Mesendoderm (in vitro differentiated cells): ENCODE measurements at regions not wholly inside any gene's neighbourhood (a gene's known extent, or its start where the extent isn't known, plus 50 kb on each side); places are given as distances from the start of the nearest gene placed in this dataset.

Source experiments
- DNase-seq: peaks from one replicate; pipeline ENCODE4 v3.0.0; 2013
- H2AK5ac ChIP-seq: 2 replicates; pipeline ENCODE4 v1.6.1; 2013; ENCODE audit warnings: low read length, inconsistent platforms
- H2BK120ac ChIP-seq: 2 replicates; pipeline ENCODE4 v1.6.1; 2013; ENCODE audit warnings: low read depth, mild to moderate bottlenecking, low read length, moderate library complexity, mixed read lengths
- H2BK15ac ChIP-seq: replicated peaks from 2 replicates; pipeline ENCODE4 v1.6.1; 2013; ENCODE audit warnings: low read depth, mild to moderate bottlenecking, moderate library complexity
- H2BK5ac ChIP-seq: 2 replicates; pipeline ENCODE4 v1.6.1; 2013; ENCODE audit warnings: low read length, inconsistent platforms
- H3K18ac ChIP-seq: 2 replicates; pipeline ENCODE4 v1.6.1; 2013; ENCODE audit warnings: mild to moderate bottlenecking, low read length, mixed read lengths
- H3K23ac ChIP-seq: one replicate; pipeline ENCODE4 v1.6.1; 2013; ENCODE audit warnings: low read length
- H3K27ac ChIP-seq: 2 replicates; pipeline ENCODE4 v1.5.1; 2013; ENCODE audit warnings: low read depth, mild to moderate bottlenecking, inconsistent platforms, low read length, moderate library complexity
- H3K27me3 ChIP-seq: 2 replicates; pipeline ENCODE4 v1.6.1; 2013; ENCODE audit warnings: low read length, control low read depth, mild to moderate bottlenecking, inconsistent platforms; ENCODE audit not compliant: insufficient read depth, poor library complexity
- H3K36me3 ChIP-seq: 2 replicates; pipeline ENCODE4 v1.6.1; 2013; ENCODE audit warnings: low read length, inconsistent platforms; ENCODE audit not compliant: control insufficient read depth, insufficient read depth
- H3K4ac ChIP-seq: one replicate; pipeline ENCODE4 v1.6.1; 2013; ENCODE audit warnings: low read depth, mild to moderate bottlenecking, low read length, moderate library complexity
- H3K4me1 ChIP-seq: 2 replicates; pipeline ENCODE4 v1.6.1; 2013; ENCODE audit warnings: low read depth, low read length, inconsistent platforms; ENCODE audit not compliant: control insufficient read depth
- H3K4me2 ChIP-seq: 2 replicates; pipeline ENCODE4 v1.6.1; 2013; ENCODE audit warnings: low read length
- H3K4me3 ChIP-seq: 2 replicates; pipeline ENCODE4 v1.5.1; 2013; ENCODE audit warnings: mild to moderate bottlenecking, low read length
- H3K56ac ChIP-seq: one replicate; pipeline ENCODE4 v1.6.1; 2013; ENCODE audit warnings: low read length
- H3K79me1 ChIP-seq: 2 replicates; pipeline ENCODE4 v1.6.1; 2013; ENCODE audit warnings: low read length, inconsistent platforms
- H3K79me2 ChIP-seq: 2 replicates; pipeline ENCODE4 v1.6.1; 2013; ENCODE audit warnings: mild to moderate bottlenecking, low read length; ENCODE audit not compliant: control insufficient read depth, insufficient read depth
- H3K9ac ChIP-seq: 2 replicates; pipeline ENCODE4 v1.6.1; 2013; ENCODE audit warnings: low read length, inconsistent platforms
- H4K5ac ChIP-seq: one replicate; pipeline ENCODE4 v1.6.1; 2013; ENCODE audit warnings: low read length
- H4K8ac ChIP-seq: one replicate; pipeline ENCODE4 v1.6.1; 2013; ENCODE audit warnings: low read depth, mild to moderate bottlenecking, control low read depth, low read length, moderate library complexity
- WGBS: extraction: QIAGEN DNeasy Blood & Tissue Kit; methylation state at CpG from one replicate; pipeline ENCODE4 v1.1.7; 2013; ENCODE audit warnings: low lambda C conversion rate, missing lambda C conversion rate; ENCODE audit not compliant: insufficient coverage; ENCODE audit errors: extremely low coverage; 5-methylcytosine and 5-hydroxymethylcytosine counted together

- H2AK5ac ChIP-seq = no peak overlapping the region
- no peak overlapping the region for H4K8ac ChIP-seq
- H3K4me2 ChIP-seq = no peak overlapping the region
- no peak overlapping the region for H2BK120ac ChIP-seq
- no peak for DNase-seq
- no peaks in the 10 kb centered on the region for H3K79me2 ChIP-seq
- no peak overlapping the region for H3K18ac ChIP-seq
- H3K27me3 ChIP-seq = no peaks in the 10 kb centered on the region
- H3K23ac ChIP-seq = no peak overlapping the region
- no peak overlapping the region for H3K4ac ChIP-seq
- no peak overlapping the region for H2BK15ac ChIP-seq
- H3K4me1 ChIP-seq = no peaks in the 10 kb centered on the region
- H3K36me3 ChIP-seq = no peaks in the 10 kb centered on the region
- no peak overlapping the region for H3K56ac ChIP-seq
- H4K5ac ChIP-seq = no peak overlapping the region
- H3K4me3 ChIP-seq = no peak overlapping the region
- no peak overlapping the region for H2BK5ac ChIP-seq
- H3K79me1 ChIP-seq = no peaks in the 10 kb centered on the region
- WGBS = no CpG with 5 or more reads among the region's 4 CpGs
- H3K9ac ChIP-seq = no peak overlapping the region
- no peak overlapping the region for H3K27ac ChIP-seq
Observed at GRCh38 chr12:127236491-127236890, 1030.5 kb upstream of the TMEM132C start.

GRCh38 chr12:127237151-127237550, 1029.8 kb upstream of the TMEM132C start:
- Histone ChIP-seq H2AK5ac (no peak overlapping the region), H3K4me1 (no peaks in the 10 kb centered on the region), H3K56ac (no peak overlapping the region), H3K36me3 (no peaks in the 10 kb centered on the region), H2BK5ac (no peak overlapping the region), H4K8ac (no peak overlapping the region), H3K18ac (no peak overlapping the region), H3K27me3 (no peaks in the 10 kb centered on the region), H4K5ac (no peak overlapping the region), H2BK120ac (no peak overlapping the region), H3K4ac (no peak overlapping the region), H3K4me2 (no peak overlapping the region), H3K23ac (no peak overlapping the region), H2BK15ac (no peak overlapping the region), H3K79me1 (no peaks in the 10 kb centered on the region), H3K27ac (no peak overlapping the region), H3K9ac (no peak overlapping the region), H3K79me2 (no peaks in the 10 kb centered on the region), H3K4me3 (no peak overlapping the region)
- DNase-seq = no peak
- no CpG with 5 or more reads among the region's 9 CpGs for WGBS

GRCh38 chr12:127238107-127238506, 1028.9 kb upstream of the TMEM132C start:
- H3K56ac ChIP-seq = no peak overlapping the region
- H4K8ac ChIP-seq = no peak overlapping the region
- no peak overlapping the region for H3K9ac ChIP-seq
- no peak overlapping the region for H3K23ac ChIP-seq
- H3K79me2 ChIP-seq = no peaks in the 10 kb centered on the region
- H3K27ac ChIP-seq = no peak overlapping the region
- no peak overlapping the region for H3K4me3 ChIP-seq
- H2AK5ac ChIP-seq = no peak overlapping the region
- H3K4me1 ChIP-seq = no peaks in the 10 kb centered on the region
- H2BK5ac ChIP-seq = no peak overlapping the region
- no peak overlapping the region for H3K4me2 ChIP-seq
- H3K18ac ChIP-seq = no peak overlapping the region
- H3K27me3 ChIP-seq = no peaks in the 10 kb centered on the region
- no peak overlapping the region for H2BK120ac ChIP-seq
- no peak overlapping the region for H3K4ac ChIP-seq
- H3K79me1 ChIP-seq = no peaks in the 10 kb centered on the region
- H3K36me3 ChIP-seq = no peaks in the 10 kb centered on the region
- H4K5ac ChIP-seq = no peak overlapping the region
- no CpG with 5 or more reads among the region's 4 CpGs for WGBS
- no peak for DNase-seq
- H2BK15ac ChIP-seq = no peak overlapping the region

- H3K23ac ChIP-seq = no peak overlapping the region
- no peak overlapping the region for H3K27ac ChIP-seq
- H2AK5ac ChIP-seq = no peak overlapping the region
- H2BK120ac ChIP-seq = no peak overlapping the region
- H3K79me2 ChIP-seq = no peaks in the 10 kb centered on the region
- H4K8ac ChIP-seq = no peak overlapping the region
- H3K36me3 ChIP-seq = no peaks in the 10 kb centered on the region
- no peak for DNase-seq
- no peak overlapping the region for H2BK5ac ChIP-seq
- no peak overlapping the region for H3K4ac ChIP-seq
- no peak overlapping the region for H2BK15ac ChIP-seq
- H3K4me3 ChIP-seq = no peak overlapping the region
- no CpG with 5 or more reads among the region's 6 CpGs for WGBS
- H3K9ac ChIP-seq = no peak overlapping the region
- no peaks in the 10 kb centered on the region for H3K4me1 ChIP-seq
- H3K27me3 ChIP-seq = no peaks in the 10 kb centered on the region
- H4K5ac ChIP-seq = no peak overlapping the region
- no peak overlapping the region for H3K56ac ChIP-seq
- H3K79me1 ChIP-seq = no peaks in the 10 kb centered on the region
- no peak overlapping the region for H3K18ac ChIP-seq
- H3K4me2 ChIP-seq = no peak overlapping the region
Observed at GRCh38 chr12:127239781-127240180, 1027.2 kb upstream of the TMEM132C start.

- Histone ChIP-seq H3K4ac (no peak overlapping the region), H3K4me2 (no peak overlapping the region), H3K27me3 (no peaks in the 10 kb centered on the region), H2AK5ac (no peak overlapping the region), H3K23ac (no peak overlapping the region), H2BK5ac (no peak overlapping the region), H3K4me1 (no peaks in the 10 kb centered on the region), H3K36me3 (no peaks in the 10 kb centered on the region), H3K4me3 (no peak overlapping the region), H2BK15ac (no peak overlapping the region), H3K56ac (no peak overlapping the region), H3K79me2 (no peaks in the 10 kb centered on the region), H3K79me1 (no peaks in the 10 kb centered on the region), H3K18ac (no peak overlapping the region), H4K5ac (no peak overlapping the region), H3K9ac (no peak overlapping the region), H4K8ac (no peak overlapping the region), H3K27ac (no peak overlapping the region), H2BK120ac (no peak overlapping the region)
- no peak for DNase-seq
- 89% methylated on average over 1 of the region's 6 CpGs for WGBS
Observed at GRCh38 chr12:127240249-127240929, 1026.6 kb upstream of the TMEM132C start.
